Loucy (cell line): ENCODE measurements at regions not wholly inside any gene's neighbourhood (a gene's known extent, or its start where the extent isn't known, plus 50 kb on each side); places are given as distances from the start of the nearest gene placed in this dataset.

Source experiments
- H2AFZ ChIP-seq: fragments of 200-600 bp; sonication (generic); 2 replicates; pipeline ENCODE4 v1.6.0; 2016; ENCODE audit warnings: antibody characterized with exemption, mild to moderate bottlenecking, low read length, moderate library complexity
- H3F3A ChIP-seq: fragments of 200-600 bp; 2 replicates; pipeline ENCODE4 v1.6.0; 2016; ENCODE audit warnings: antibody characterized with exemption, low read depth, mild to moderate bottlenecking
- H3K27me3 ChIP-seq: fragments of 200-600 bp; sonication (generic); 2 replicates; pipeline ENCODE4 v1.6.1; 2014; ENCODE audit warnings: low read length, mild to moderate bottlenecking; ENCODE audit not compliant: insufficient read depth, poor library complexity, severe bottlenecking
- H3K36me3 ChIP-seq: fragments of 200-600 bp; sonication (generic); 2 replicates; pipeline ENCODE4 v1.6.1; 2016; ENCODE audit warnings: low read length; ENCODE audit not compliant: insufficient read depth
- H3K4me1 ChIP-seq: fragments of 200-600 bp; sonication (generic); 2 replicates; pipeline ENCODE4 v1.5.1; 2014; ENCODE audit warnings: low read length, mild to moderate bottlenecking; ENCODE audit not compliant: insufficient read depth, poor library complexity, severe bottlenecking
- H3K4me2 ChIP-seq: fragments of 200-600 bp; sonication (generic); 2 replicates; pipeline ENCODE4 v1.6.0; 2014; ENCODE audit warnings: antibody characterized with exemption, low read length, low read depth, mild to moderate bottlenecking; ENCODE audit not compliant: poor library complexity, severe bottlenecking
- H3K4me3 ChIP-seq: fragments of 200-600 bp; sonication (generic); 2 replicates; pipeline ENCODE4 v1.5.1; 2014; ENCODE audit warnings: low read length, mild to moderate bottlenecking, mixed read lengths; ENCODE audit not compliant: poor library complexity, severe bottlenecking
- H3K79me2 ChIP-seq: fragments of 200-600 bp; sonication (generic); 2 replicates; pipeline ENCODE4 v1.6.1; 2014; ENCODE audit warnings: low read length; ENCODE audit not compliant: insufficient read depth
- H3K9ac ChIP-seq: fragments of 200-600 bp; sonication (generic); 2 replicates; pipeline ENCODE4 v1.6.0; 2014; ENCODE audit warnings: mild to moderate bottlenecking, low read depth, low read length, moderate library complexity; ENCODE audit not compliant: poor library complexity, severe bottlenecking
- H3K9me2 ChIP-seq: fragments of 200-600 bp; sonication (generic); replicated peaks from 2 replicates; pipeline ENCODE4 v1.6.1; 2016; ENCODE audit warnings: low read depth, low read length, mixed read lengths
- H3K9me3 ChIP-seq: fragments of 200-600 bp; sonication (generic); 2 replicates; pipeline ENCODE4 v1.6.1; 2014; ENCODE audit warnings: mild to moderate bottlenecking, antibody characterized with exemption, low read length, low read depth; ENCODE audit not compliant: insufficient read depth
- H4K20me1 ChIP-seq: fragments of 200-600 bp; sonication (generic); 2 replicates; pipeline ENCODE4 v1.6.0; 2014; ENCODE audit warnings: antibody characterized with exemption, low read length, mild to moderate bottlenecking; ENCODE audit not compliant: insufficient read depth, poor library complexity, severe bottlenecking
- EZH2phosphoT487 ChIP-seq: fragments of 200-600 bp; IDR thresholded peaks from 2 replicates; pipeline ENCODE4 v1.6.1; 2018; ENCODE audit warnings: antibody characterized with exemption, mild to moderate bottlenecking, moderate library complexity, borderline replicate concordance
- TF ChIP-seq, protein P1 (sequence below): fragments of 200-600 bp; sonication (generic); conservative IDR thresholded peaks from 2 replicates; pipeline ENCODE4 v1.5.1; 2014; ENCODE audit warnings: mild to moderate bottlenecking, antibody characterized with exemption, low read length

GRCh38 chr6:87784051-87784450 is 82.0 kb upstream of the AKIRIN2 start:
- no peaks in the 10 kb centered on the region for H3F3A ChIP-seq
- H4K20me1 ChIP-seq, result no peaks in the 10 kb centered on the region
- no peak overlapping the region for H3K4me2 ChIP-seq
- no peak overlapping the region for H3K4me3 ChIP-seq
- no peak overlapping the region for H3K9ac ChIP-seq
- H3K9me2 ChIP-seq, result no peaks in the 10 kb centered on the region
- H2AFZ ChIP-seq, result no peak overlapping the region
- no peaks in the 10 kb centered on the region for H3K4me1 ChIP-seq
- no peaks in the 10 kb centered on the region for H3K9me3 ChIP-seq
- no peaks in the 10 kb centered on the region for H3K79me2 ChIP-seq
- no peaks in the 10 kb centered on the region for H3K27me3 ChIP-seq
- H3K36me3 ChIP-seq, result no peaks in the 10 kb centered on the region
- TF ChIP-seq, protein P1, sequence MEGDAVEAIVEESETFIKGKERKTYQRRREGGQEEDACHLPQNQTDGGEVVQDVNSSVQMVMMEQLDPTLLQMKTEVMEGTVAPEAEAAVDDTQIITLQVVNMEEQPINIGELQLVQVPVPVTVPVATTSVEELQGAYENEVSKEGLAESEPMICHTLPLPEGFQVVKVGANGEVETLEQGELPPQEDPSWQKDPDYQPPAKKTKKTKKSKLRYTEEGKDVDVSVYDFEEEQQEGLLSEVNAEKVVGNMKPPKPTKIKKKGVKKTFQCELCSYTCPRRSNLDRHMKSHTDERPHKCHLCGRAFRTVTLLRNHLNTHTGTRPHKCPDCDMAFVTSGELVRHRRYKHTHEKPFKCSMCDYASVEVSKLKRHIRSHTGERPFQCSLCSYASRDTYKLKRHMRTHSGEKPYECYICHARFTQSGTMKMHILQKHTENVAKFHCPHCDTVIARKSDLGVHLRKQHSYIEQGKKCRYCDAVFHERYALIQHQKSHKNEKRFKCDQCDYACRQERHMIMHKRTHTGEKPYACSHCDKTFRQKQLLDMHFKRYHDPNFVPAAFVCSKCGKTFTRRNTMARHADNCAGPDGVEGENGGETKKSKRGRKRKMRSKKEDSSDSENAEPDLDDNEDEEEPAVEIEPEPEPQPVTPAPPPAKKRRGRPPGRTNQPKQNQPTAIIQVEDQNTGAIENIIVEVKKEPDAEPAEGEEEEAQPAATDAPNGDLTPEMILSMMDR, result no peak
- no peak for TF ChIP-seq EZH2phosphoT487

- no peak overlapping the region for H3K9ac ChIP-seq
- no peaks in the 10 kb centered on the region for H3K9me2 ChIP-seq
- H3F3A ChIP-seq, result no peaks in the 10 kb centered on the region
- H3K79me2 ChIP-seq, result no peaks in the 10 kb centered on the region
- H4K20me1 ChIP-seq, result no peaks in the 10 kb centered on the region
- H3K9me3 ChIP-seq, result no peaks in the 10 kb centered on the region
- TF ChIP-seq EZH2phosphoT487, result no peak
- TF ChIP-seq, protein P1, result no peak
- no peaks in the 10 kb centered on the region for H3K36me3 ChIP-seq
- no peaks in the 10 kb centered on the region for H3K27me3 ChIP-seq
- H3K4me3 ChIP-seq, result no peak overlapping the region
- no peaks in the 10 kb centered on the region for H3K4me1 ChIP-seq
- H3K4me2 ChIP-seq, result no peak overlapping the region
- no peak overlapping the region for H2AFZ ChIP-seq
Measured at GRCh38 chr6:87779542-87779941, 77.5 kb upstream of the AKIRIN2 start.

DNA sequence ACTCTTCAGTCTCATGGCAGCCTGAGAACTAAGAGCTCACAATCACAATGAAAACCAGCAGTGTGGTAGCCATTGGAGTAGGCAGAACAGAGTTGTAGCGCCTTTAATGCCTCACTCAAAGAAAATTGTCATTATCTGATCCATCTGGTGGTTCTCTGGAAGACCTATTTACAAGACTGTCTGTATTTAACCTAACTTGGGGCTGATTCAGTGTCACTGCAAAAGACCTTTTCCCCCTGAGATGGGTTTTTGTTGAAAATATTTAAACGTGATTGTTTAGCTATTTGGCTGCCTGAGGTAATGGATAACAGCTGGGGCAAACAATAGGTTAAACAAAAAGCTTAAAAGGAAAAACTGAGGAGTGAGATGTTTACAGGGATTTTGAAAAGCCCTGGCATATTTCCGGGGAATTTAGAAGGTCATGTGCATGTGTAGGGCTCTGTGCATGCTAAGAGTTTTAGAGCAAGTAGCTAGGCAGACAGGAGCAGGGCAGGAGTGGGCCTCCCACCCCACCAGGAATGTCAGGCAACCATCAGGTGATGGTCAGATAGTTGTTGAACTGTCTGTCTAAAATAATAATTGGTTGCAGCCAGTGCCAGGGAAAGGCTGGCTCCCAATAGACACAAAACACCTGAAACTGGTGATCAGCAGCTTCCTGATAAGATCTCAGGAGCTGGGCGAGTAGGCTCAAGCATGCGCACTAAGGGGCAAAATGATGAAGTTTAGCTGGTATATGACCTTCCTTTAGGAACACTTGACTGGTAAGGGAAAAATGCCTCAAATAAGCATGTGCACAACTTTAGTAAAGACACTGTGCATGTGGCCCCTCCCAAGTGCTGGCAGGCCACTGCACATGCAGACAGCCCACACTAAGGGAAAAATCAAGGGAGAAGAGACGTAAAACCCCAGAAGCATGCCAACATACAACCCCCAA is 70.8 kb upstream of the AKIRIN2 start:
- H2AFZ ChIP-seq, result peak overlapping the region; percentile 69; the same call in 1 of the 2 replicates
- H3K79me2 ChIP-seq, result no peaks in the 10 kb centered on the region
- no peak overlapping the region for H3K4me2 ChIP-seq
- H3K4me3 ChIP-seq, result no peak overlapping the region
- H3F3A ChIP-seq, result no peaks in the 10 kb centered on the region
- no peaks in the 10 kb centered on the region for H3K9me2 ChIP-seq
- no peaks in the 10 kb centered on the region for H4K20me1 ChIP-seq
- no peaks in the 10 kb centered on the region for H3K9me3 ChIP-seq
- TF ChIP-seq, protein P1, result no peak
- TF ChIP-seq EZH2phosphoT487, result no peak
- no peaks in the 10 kb centered on the region for H3K36me3 ChIP-seq
- no peak overlapping the region for H3K9ac ChIP-seq
- no peaks in the 10 kb centered on the region for H3K27me3 ChIP-seq
- H3K4me1 ChIP-seq, result peaks cover 4% of the 10 kb centered on the region
